ENCODE measurements at regions not wholly inside any gene's neighbourhood (a gene's known extent, or its start where the extent isn't known, plus 50 kb on each side); places are given as distances from the start of the nearest gene placed in this dataset.

- no peak for TF ChIP-seq CTCF (conservative IDR thresholded peaks at IDR 0.05; ENCODE audit: low read depth, low read length)
- DNase-seq (ENCODE audit: low read depth): no peak
- no peak overlapping the region for H3K4me3 ChIP-seq (ENCODE audit: low read depth, low read length)
Measured at GRCh38 chr10:130498042-130498441, 361.9 kb downstream of the GLRX3 start.

DNA sequence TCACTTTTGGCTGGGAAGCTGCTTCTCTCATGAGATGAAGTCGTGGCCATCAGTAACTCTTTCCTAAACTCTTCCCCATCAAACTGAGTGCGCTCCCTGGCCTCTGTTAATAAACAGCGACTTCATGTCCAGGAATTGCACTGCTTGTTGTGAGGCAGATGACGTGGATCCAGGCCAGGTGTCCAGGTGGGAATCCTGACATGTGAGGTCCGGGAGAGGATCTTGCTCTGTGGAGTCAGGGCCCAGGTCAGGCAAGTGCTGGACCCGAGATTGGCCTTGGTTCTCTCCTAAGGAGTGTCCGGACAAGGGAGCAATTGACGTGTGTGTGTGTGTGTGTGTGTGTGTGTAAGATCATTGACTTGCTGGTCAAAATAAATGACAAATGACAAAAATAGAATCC lies 362.7 kb downstream of the GLRX3 start:
- no peak for DNase-seq (ENCODE audit: low read depth)
- no peak for TF ChIP-seq CTCF (conservative IDR thresholded peaks at IDR 0.05; ENCODE audit: low read depth, low read length)
- no peak overlapping the region for H3K4me3 ChIP-seq (ENCODE audit: low read depth, low read length)

DNA sequence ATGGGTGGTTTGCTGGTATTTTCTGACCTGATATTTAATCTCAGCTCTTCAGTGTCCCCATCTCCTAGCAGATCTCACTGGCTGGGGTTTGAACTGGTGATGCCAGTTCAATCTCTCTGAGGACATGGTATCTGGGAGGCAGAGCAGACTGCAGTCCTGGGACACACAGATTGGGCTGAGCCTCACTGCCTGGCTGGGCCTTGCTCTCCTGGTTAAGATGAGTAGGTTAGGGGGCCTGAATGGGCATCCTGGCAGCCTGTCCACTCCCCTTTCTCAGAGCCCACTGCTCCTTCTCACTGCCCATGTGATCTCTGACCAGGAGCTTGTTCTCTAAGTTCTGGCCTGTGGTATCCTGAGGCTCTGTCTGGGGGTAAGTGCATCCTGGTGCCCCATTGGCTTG lies 363.4 kb downstream of the GLRX3 start:
- H3K4me3 ChIP-seq (ENCODE audit: low read depth, low read length): no peak overlapping the region
- DNase-seq (ENCODE audit: low read depth): no peak
- no peak for TF ChIP-seq CTCF (conservative IDR thresholded peaks at IDR 0.05; ENCODE audit: low read depth, low read length)

- no peak for DNase-seq (ENCODE audit: low read depth)
- no peak for TF ChIP-seq CTCF (conservative IDR thresholded peaks at IDR 0.05; ENCODE audit: low read depth, low read length)
- H3K4me3 ChIP-seq (ENCODE audit: low read depth, low read length): no peak overlapping the region
Measured at GRCh38 chr10:130500261-130501000, 364.2 kb downstream of the GLRX3 start.

DNA sequence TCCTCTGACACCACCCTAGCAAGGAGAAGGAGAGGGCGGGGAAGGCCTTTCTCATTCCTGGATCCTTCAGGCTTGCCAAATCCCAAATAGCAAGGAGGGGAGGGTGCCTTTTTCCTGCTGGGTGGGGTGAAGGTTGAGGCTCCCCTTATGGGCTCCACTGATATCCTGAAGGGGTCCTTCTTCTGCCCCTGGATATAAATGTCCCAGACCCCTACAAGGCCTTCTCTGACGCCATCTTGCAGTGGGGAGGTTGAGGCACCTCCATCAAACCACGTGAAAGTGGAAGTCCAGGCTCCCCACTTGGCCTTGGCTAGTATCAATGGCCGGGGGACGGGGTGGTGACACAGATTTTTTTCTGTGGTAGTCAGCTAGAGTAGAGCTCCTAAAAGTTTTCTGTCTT lies 371.3 kb downstream of the GLRX3 start:
- no peak for DNase-seq (ENCODE audit: low read depth)
- no peak for TF ChIP-seq CTCF (conservative IDR thresholded peaks at IDR 0.05; ENCODE audit: low read depth, low read length)
- no peak overlapping the region for H3K4me3 ChIP-seq (ENCODE audit: low read depth, low read length)

GRCh38 chr10:130509881-130510689 lies 373.9 kb downstream of the GLRX3 start:
- no peak for TF ChIP-seq CTCF (conservative IDR thresholded peaks at IDR 0.05; ENCODE audit: low read depth, low read length)
- no peak for DNase-seq (ENCODE audit: low read depth)
- H3K4me3 ChIP-seq (ENCODE audit: low read depth, low read length): no peak overlapping the region

Measured in epithelial cell of proximal tubule (primary cell).